Epithelial cell of proximal tubule (primary cell): ENCODE measurements at regions not wholly inside any gene's neighbourhood (a gene's known extent, or its start where the extent isn't known, plus 50 kb on each side); places are given as distances from the start of the nearest gene placed in this dataset.

Experiments used
- DNase-seq: peaks from one replicate; pipeline ENCODE4 v3.0.0-alpha.2; 2011; ENCODE audit warnings: low read depth
- H3K4me3 ChIP-seq: 2 replicates; pipeline ENCODE4 v1.5.1; 2011; ENCODE audit warnings: low read depth, mild to moderate bottlenecking, low read length
- TF ChIP-seq, protein P1 (sequence below): conservative IDR thresholded peaks from 2 replicates; pipeline ENCODE4 v1.5.1; 2012; ENCODE audit warnings: low read depth, mild to moderate bottlenecking, low read length

- H3K4me3 ChIP-seq = no peak overlapping the region
- TF ChIP-seq, protein P1, sequence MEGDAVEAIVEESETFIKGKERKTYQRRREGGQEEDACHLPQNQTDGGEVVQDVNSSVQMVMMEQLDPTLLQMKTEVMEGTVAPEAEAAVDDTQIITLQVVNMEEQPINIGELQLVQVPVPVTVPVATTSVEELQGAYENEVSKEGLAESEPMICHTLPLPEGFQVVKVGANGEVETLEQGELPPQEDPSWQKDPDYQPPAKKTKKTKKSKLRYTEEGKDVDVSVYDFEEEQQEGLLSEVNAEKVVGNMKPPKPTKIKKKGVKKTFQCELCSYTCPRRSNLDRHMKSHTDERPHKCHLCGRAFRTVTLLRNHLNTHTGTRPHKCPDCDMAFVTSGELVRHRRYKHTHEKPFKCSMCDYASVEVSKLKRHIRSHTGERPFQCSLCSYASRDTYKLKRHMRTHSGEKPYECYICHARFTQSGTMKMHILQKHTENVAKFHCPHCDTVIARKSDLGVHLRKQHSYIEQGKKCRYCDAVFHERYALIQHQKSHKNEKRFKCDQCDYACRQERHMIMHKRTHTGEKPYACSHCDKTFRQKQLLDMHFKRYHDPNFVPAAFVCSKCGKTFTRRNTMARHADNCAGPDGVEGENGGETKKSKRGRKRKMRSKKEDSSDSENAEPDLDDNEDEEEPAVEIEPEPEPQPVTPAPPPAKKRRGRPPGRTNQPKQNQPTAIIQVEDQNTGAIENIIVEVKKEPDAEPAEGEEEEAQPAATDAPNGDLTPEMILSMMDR = no peak
- no peak for DNase-seq
Observed at GRCh38 chrX:124725502-124725901, 379.1 kb downstream of the SH2D1A start.

GRCh38 chrX:124726292-124726691 lies 379.9 kb downstream of the SH2D1A start:
- no peak for DNase-seq
- H3K4me3 ChIP-seq = no peak overlapping the region
- TF ChIP-seq, protein P1 = no peak

GRCh38 chrX:124726881-124727280 lies 380.5 kb downstream of the SH2D1A start:
- H3K4me3 ChIP-seq = no peak overlapping the region
- TF ChIP-seq, protein P1 = no peak
- DNase-seq = no peak

GRCh38 chrX:124736553-124737270 lies 390.3 kb downstream of the SH2D1A start:
- TF ChIP-seq, protein P1 = no peak
- H3K4me3 ChIP-seq = no peak overlapping the region
- DNase-seq = no peak

DNA sequence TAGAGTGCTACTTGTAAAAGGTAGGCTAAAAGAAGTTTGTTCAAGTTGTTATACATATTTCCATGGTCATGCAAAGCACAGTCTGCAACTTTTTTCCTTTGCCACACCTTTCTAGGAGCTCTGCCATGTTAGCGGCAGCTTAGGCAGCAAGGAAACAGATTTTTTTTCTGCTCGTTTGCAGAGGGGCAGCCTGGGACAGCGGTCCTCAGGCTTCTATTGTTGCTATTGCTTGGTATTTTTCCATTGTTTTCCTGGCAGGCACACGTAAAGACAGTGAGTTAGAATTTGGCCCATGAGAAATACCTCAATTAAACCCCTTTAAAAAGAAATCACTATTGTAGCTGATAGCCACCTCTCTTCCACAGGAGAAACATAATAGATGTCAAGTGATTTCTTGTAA lies 391.4 kb downstream of the SH2D1A start:
- H3K4me3 ChIP-seq = no peak overlapping the region
- TF ChIP-seq, protein P1 = no peak
- DNase-seq = no peak

DNA sequence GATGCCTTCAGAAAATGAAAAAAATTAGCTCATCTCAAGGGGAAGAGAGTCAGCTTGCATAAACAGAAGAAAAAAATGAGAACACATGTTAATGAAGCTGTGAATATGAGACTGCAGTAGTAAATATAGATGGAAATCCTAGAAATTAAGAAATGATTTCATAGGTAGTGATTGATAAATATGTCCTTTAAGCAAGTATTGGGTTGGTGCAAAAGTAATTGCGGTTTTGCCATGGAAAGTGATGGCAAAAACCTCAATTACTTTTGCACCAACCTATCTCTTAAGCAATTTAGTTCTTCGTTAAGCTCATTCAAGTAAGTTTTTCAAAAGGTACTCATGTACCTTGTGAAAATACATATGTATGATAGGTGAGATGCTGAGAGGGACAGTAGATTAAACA lies 400.9 kb downstream of the SH2D1A start:
- TF ChIP-seq, protein P1 = no peak
- DNase-seq = no peak
- no peak overlapping the region for H3K4me3 ChIP-seq

GRCh38 chrX:124764354-124764753 lies 418.0 kb downstream of the SH2D1A start:
- DNase-seq = no peak
- no peak overlapping the region for H3K4me3 ChIP-seq
- TF ChIP-seq, protein P1 = no peak
